Naive B cell (primary cell): ENCODE measurements at regions not wholly inside any gene's neighbourhood (a gene's known extent, or its start where the extent isn't known, plus 50 kb on each side); places are given as distances from the start of the nearest gene placed in this dataset.

Source experiments
- ATAC-seq, 2 donors: fragments of 150-1000 bp; cut with Tn5 transposase; 2 replicates each; pipeline ENCODE4 v1.10.0; 2021; ENCODE audit warnings: low read depth in 2 of 2, mild to moderate bottlenecking in 2 of 2, moderate library complexity in 2 of 2
- DNase-seq: peaks from one replicate; pipeline ENCODE4 v3.0.0; 2022
- H3K27ac Mint-ChIP-seq, 6 donors: one replicate each; pipeline ENCODE4 v1.8.0; 2020 to 2022; ENCODE audit warnings: mild to moderate bottlenecking in 6 of 6, mixed read lengths in 6 of 6, moderate library complexity in 5 of 6, inconsistent platforms in 2 of 6
- H3K27me3 Mint-ChIP-seq, 3 donors: one replicate each; pipeline ENCODE4 v1.8.0; 2021 to 2022; ENCODE audit warnings: mixed read lengths in 3 of 3, mild to moderate bottlenecking in 1 of 3
- H3K36me3 Mint-ChIP-seq, 2 donors: one replicate each; pipeline ENCODE4 v1.8.0; 2020 to 2022; ENCODE audit warnings: mixed read lengths in 2 of 2, inconsistent platforms in 1 of 2, mild to moderate bottlenecking in 1 of 2
- H3K4me1 Mint-ChIP-seq, 3 donors: one replicate each; pipeline ENCODE4 v1.8.0; 2020 to 2022; ENCODE audit warnings: mixed read lengths in 3 of 3, inconsistent platforms in 1 of 3, mild to moderate bottlenecking in 1 of 3, moderate library complexity in 1 of 3
- H3K4me3 Mint-ChIP-seq, 8 donors: one replicate each; pipeline ENCODE4 v1.8.0; 2020 to 2022; ENCODE audit warnings: mild to moderate bottlenecking in 8 of 8, mixed read lengths in 8 of 8, moderate library complexity in 8 of 8, inconsistent platforms in 2 of 8
- H3K9me3 Mint-ChIP-seq, 7 donors: one replicate each; pipeline ENCODE4 v1.8.0; 2020 to 2022; ENCODE audit warnings: mixed read lengths in 7 of 7, mild to moderate bottlenecking in 5 of 7, inconsistent platforms in 2 of 7, moderate library complexity in 1 of 7

GRCh38 chr4:83837614-83838308 is 301.9 kb downstream of the GPAT3 start:
- DNase-seq (no peak), ATAC-seq (no peak)
- peaks cover 0 to 10% (median 5%) of the 10 kb centered on the region in 3 donors for H3K27me3 Mint-ChIP-seq
- H3K9me3 Mint-ChIP-seq: peaks cover 0 to 4% (median 0%) of the 10 kb centered on the region in 7 donors
- no peaks in the 10 kb centered on the region for H3K4me1 Mint-ChIP-seq
- no peak overlapping the region for H3K27ac Mint-ChIP-seq
- no peaks in the 10 kb centered on the region for H3K36me3 Mint-ChIP-seq
- H3K4me3 Mint-ChIP-seq: no peak overlapping the region

GRCh38 chr4:83833920-83834319 is 298.0 kb downstream of the GPAT3 start:
- Mint-ChIP-seq H3K4me3 (no peak overlapping the region), H3K27me3 (peaks cover 0 to 10% (median 0%) of the 10 kb centered on the region in 3 donors), H3K36me3 (no peaks in the 10 kb centered on the region), H3K27ac (no peak overlapping the region), H3K4me1 (no peaks in the 10 kb centered on the region), H3K9me3 (peaks cover 0 to 4% (median 0%) of the 10 kb centered on the region in 7 donors)
- no peak for ATAC-seq
- DNase-seq: no peak

- Mint-ChIP-seq H3K36me3 (no peaks in the 10 kb centered on the region), H3K4me3 (no peak overlapping the region), H3K9me3 (peaks cover 0 to 4% (median 0%) of the 10 kb centered on the region in 7 donors)
Measured at GRCh38 chr4:83832110-83832825, 296.4 kb downstream of the GPAT3 start.

GRCh38 chr4:83831588-83831987 is 295.7 kb downstream of the GPAT3 start:
- Mint-ChIP-seq H3K9me3 (peaks cover 0 to 4% (median 2%) of the 10 kb centered on the region in 7 donors), H3K4me3 (no peak overlapping the region), H3K36me3 (no peaks in the 10 kb centered on the region), H3K27me3 (peaks cover 0 to 5% (median 0%) of the 10 kb centered on the region in 3 donors), H3K27ac (no peak overlapping the region), H3K4me1 (no peaks in the 10 kb centered on the region)
- ATAC-seq (no peak), DNase-seq (no peak)

More at GRCh38 chr4:83832110-83832825, 296.4 kb downstream of the GPAT3 start:
- Mint-ChIP-seq H3K27ac (no peak overlapping the region), H3K4me1 (no peaks in the 10 kb centered on the region), H3K27me3 (peaks cover 0 to 8% (median 0%) of the 10 kb centered on the region in 3 donors)
- DNase-seq (no peak), ATAC-seq (no peak)

GRCh38 chr4:83830138-83830888 is 294.4 kb downstream of the GPAT3 start:
- Mint-ChIP-seq H3K36me3 (no peaks in the 10 kb centered on the region), H3K4me1 (no peaks in the 10 kb centered on the region), H3K9me3 (peaks cover 2 to 9% (median 4%) of the 10 kb centered on the region in 7 donors), H3K27ac (no peak overlapping the region), H3K27me3 (peaks cover 0 to 5% (median 0%) of the 10 kb centered on the region in 3 donors), H3K4me3 (no peak overlapping the region)
- ATAC-seq (no peak), DNase-seq (no peak)

GRCh38 chr4:83828601-83829000 is 292.7 kb downstream of the GPAT3 start:
- Mint-ChIP-seq H3K27ac (no peak overlapping the region), H3K4me3 (no peak overlapping the region), H3K9me3 (peaks cover 2 to 14% (median 5%) of the 10 kb centered on the region in 7 donors), H3K36me3 (no peaks in the 10 kb centered on the region), H3K4me1 (no peaks in the 10 kb centered on the region), H3K27me3 (peaks cover 0 to 4% (median 0%) of the 10 kb centered on the region in 3 donors)
- ATAC-seq: no peak
- no peak for DNase-seq

- DNase-seq (no peak), ATAC-seq (no peak)
- H3K9me3 Mint-ChIP-seq: peaks cover 6 to 60% (median 16%) of the 10 kb centered on the region in 7 donors
- no peak overlapping the region for H3K27ac Mint-ChIP-seq
- no peaks in the 10 kb centered on the region for H3K4me1 Mint-ChIP-seq
- peaks cover 0 to 7% of the 10 kb centered on the region in 2 donors for H3K36me3 Mint-ChIP-seq
- no peak overlapping the region for H3K4me3 Mint-ChIP-seq
- H3K27me3 Mint-ChIP-seq: no peaks in the 10 kb centered on the region
Measured at GRCh38 chr4:83821493-83821892, 285.6 kb downstream of the GPAT3 start.

- DNase-seq (no peak), ATAC-seq (no peak)
- no peak overlapping the region for H3K4me3 Mint-ChIP-seq
- H3K27me3 Mint-ChIP-seq: no peaks in the 10 kb centered on the region
- H3K36me3 Mint-ChIP-seq: peaks cover 0 to 7% of the 10 kb centered on the region in 2 donors
- no peaks in the 10 kb centered on the region for H3K4me1 Mint-ChIP-seq
- H3K9me3 Mint-ChIP-seq: peaks cover 9 to 46% (median 14%) of the 10 kb centered on the region in 7 donors
- no peak overlapping the region for H3K27ac Mint-ChIP-seq
Measured at GRCh38 chr4:83819582-83819981, 283.7 kb downstream of the GPAT3 start.

- Mint-ChIP-seq H3K36me3 (no peaks in the 10 kb centered on the region), H3K27ac (no peak overlapping the region), H3K4me1 (no peaks in the 10 kb centered on the region), H3K9me3 (peaks cover 0 to 4% (median 0%) of the 10 kb centered on the region in 7 donors), H3K4me3 (no peak overlapping the region), H3K27me3 (peaks cover 0 to 4% (median 0%) of the 10 kb centered on the region in 3 donors)
- ATAC-seq (no peak), DNase-seq (no peak)
Measured at GRCh38 chr4:83810428-83810827, 274.5 kb downstream of the GPAT3 start.

- H3K27ac Mint-ChIP-seq: no peak overlapping the region
- H3K9me3 Mint-ChIP-seq: peaks cover 0 to 9% (median 3%) of the 10 kb centered on the region in 7 donors
- no peak overlapping the region for H3K4me3 Mint-ChIP-seq
- no peaks in the 10 kb centered on the region for H3K36me3 Mint-ChIP-seq
- H3K27me3 Mint-ChIP-seq: peaks cover 0 to 8% (median 0%) of the 10 kb centered on the region in 3 donors
- no peak for ATAC-seq
- H3K4me1 Mint-ChIP-seq: no peaks in the 10 kb centered on the region
- no peak for DNase-seq
Measured at GRCh38 chr4:83809581-83809980, 273.7 kb downstream of the GPAT3 start.

GRCh38 chr4:83793481-83793880 is 257.6 kb downstream of the GPAT3 start:
- H3K27ac Mint-ChIP-seq: no peak overlapping the region
- H3K36me3 Mint-ChIP-seq: no peaks in the 10 kb centered on the region
- no peaks in the 10 kb centered on the region for H3K4me1 Mint-ChIP-seq
- no peak for ATAC-seq
- DNase-seq: no peak
- H3K27me3 Mint-ChIP-seq: peaks cover 5 to 16% (median 13%) of the 10 kb centered on the region in 3 donors
- peaks cover 0 to 9% (median 0%) of the 10 kb centered on the region in 7 donors for H3K9me3 Mint-ChIP-seq
- no peak overlapping the region for H3K4me3 Mint-ChIP-seq

- H3K4me1 Mint-ChIP-seq: no peaks in the 10 kb centered on the region
- peaks cover 0 to 6% (median 0%) of the 10 kb centered on the region in 7 donors for H3K9me3 Mint-ChIP-seq
- ATAC-seq (no peak), DNase-seq (no peak)
- no peak overlapping the region for H3K27ac Mint-ChIP-seq
- H3K4me3 Mint-ChIP-seq: no peak overlapping the region
- H3K27me3 Mint-ChIP-seq: peaks cover 0 to 7% (median 0%) of the 10 kb centered on the region in 3 donors
- H3K36me3 Mint-ChIP-seq: no peaks in the 10 kb centered on the region
Measured at GRCh38 chr4:83785891-83786290, 250.0 kb downstream of the GPAT3 start.

GRCh38 chr4:83783215-83783614 is 247.3 kb downstream of the GPAT3 start:
- Mint-ChIP-seq H3K4me3 (no peak overlapping the region), H3K36me3 (no peaks in the 10 kb centered on the region), H3K9me3 (peaks cover 0 to 6% (median 0%) of the 10 kb centered on the region in 7 donors), H3K27me3 (peaks cover 0 to 13% (median 0%) of the 10 kb centered on the region in 3 donors), H3K27ac (no peak overlapping the region), H3K4me1 (no peaks in the 10 kb centered on the region)
- DNase-seq: no peak
- ATAC-seq: no peak
